HG03095 (cell line): ENCODE measurements at regions not wholly inside any gene's neighbourhood (a gene's known extent, or its start where the extent isn't known, plus 50 kb on each side); places are given as distances from the start of the nearest gene placed in this dataset.

Source experiments
- ATAC-seq: cut with Tn5 transposase; IDR thresholded peaks from one replicate; pipeline ENCODE4 v1.9.1; 2021; ENCODE audit warnings: moderate library complexity; ENCODE audit not compliant: unreplicated experiment

- no peak for ATAC-seq
Measured at GRCh38 chr2:19560785-19561184, 202.4 kb upstream of the OSR1 start.

DNA sequence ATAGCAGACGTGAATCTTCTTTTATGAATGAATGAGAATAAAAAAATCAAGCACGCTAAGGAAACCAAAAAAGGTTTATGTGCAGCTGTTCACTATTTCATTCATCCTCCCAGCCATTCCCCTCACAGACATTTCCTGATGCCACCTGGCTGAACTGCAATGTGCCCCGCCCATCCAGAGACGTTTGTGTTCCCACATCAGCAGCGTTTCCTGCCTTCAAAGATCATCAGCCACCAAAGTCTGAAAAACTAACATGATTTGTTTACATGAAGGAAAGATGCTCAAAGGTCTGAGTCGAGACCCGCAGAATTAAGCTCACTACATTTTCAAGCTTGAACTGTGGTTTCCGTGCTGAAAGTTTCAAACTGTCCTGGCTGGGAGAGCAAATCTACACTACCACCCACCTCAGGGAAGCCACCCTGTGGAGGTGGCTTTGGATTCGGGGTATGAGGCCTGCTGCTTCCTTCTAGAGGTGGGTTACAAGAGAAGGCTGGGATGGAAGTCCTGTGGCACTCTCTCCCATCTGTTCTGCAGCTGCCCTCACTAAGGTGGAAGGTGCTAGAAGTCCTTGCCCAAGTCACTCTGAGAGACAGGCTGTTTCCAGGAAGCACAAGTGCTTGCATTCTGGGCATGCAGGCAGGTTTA lies 201.3 kb upstream of the OSR1 start:
- no peak for ATAC-seq

DNA sequence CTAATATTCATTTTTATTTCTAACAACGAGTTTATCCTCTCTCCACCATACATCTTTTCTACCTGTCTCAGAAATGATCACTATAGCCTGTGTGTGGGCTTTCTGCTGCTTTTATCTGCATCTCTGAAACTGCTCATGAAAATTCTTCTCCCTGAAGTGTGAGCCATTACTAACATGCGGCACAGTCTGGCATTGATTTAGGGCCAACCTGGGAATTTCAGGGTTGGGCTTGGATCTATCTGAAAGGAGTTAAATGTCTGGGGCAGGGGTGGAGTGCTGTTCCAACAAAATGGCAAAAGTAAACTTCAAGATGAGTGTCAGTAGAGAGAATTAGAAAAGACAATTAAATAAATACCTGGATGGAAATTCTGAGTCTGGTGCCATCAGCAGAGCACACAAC lies 198.2 kb upstream of the OSR1 start:
- ATAC-seq, result no peak

DNA sequence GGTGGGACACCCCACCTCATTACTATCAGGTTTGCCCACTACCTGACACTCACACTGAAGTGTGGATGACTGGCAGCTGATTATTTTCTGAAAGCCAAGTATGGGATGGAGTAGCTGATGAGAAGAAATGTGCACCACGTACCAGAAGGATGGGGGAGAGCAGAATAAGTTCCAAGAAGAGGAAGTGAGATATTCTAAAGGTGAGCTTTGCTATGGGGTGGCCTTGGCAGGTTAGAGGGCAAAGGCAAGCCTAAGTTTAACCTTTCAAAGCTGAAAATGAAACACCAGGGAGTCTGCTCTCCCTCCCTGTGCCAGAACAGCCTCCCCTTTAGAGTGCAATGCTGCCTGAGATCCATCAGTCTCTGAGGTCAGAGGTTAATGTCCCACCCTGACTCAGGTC lies 196.1 kb upstream of the OSR1 start:
- ATAC-seq, result no peak

DNA sequence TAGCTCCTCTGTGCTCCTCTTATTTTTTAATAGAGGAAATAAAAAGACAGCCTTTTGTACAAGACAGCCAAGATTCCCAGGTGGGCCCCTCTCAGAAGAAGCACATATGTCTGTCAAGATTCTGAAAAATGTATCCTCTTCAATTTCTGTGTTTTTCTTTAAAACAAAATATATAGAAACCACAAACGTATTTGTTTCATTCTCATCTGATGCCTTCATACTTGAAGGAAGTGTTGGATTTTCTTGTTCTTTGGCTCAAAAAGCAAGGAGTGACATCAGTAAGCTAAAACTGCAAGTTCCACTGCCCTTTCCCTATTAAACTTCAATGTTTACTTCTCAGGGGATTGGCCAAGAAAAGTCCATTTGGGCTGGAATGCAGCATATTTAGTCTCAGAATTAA lies 193.8 kb upstream of the OSR1 start:
- ATAC-seq, result no peak

DNA sequence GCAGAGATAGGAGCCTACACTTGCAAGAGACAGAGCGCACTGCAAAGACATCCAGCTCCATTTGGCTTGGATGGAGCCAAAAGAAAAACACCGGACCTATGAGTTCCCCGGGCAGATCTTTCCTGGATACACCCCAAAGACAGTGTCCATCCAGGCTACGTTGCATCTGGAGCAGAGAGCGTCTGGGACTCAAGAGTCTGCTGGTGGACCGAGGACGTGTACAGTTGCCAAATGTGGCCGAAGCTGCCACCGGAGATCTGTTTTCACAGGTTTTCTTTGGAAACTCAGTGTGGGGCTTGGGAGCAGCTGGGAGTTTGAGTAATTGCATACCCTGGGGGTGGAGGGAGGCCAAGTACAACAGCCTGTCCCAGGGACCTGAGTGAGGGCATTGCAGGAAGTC lies 192.3 kb upstream of the OSR1 start:
- no peak for ATAC-seq

GRCh38 chr2:19549821-19550220 lies 191.4 kb upstream of the OSR1 start:
- no peak for ATAC-seq

GRCh38 chr2:19548116-19548515 lies 189.7 kb upstream of the OSR1 start:
- ATAC-seq, result no peak

DNA sequence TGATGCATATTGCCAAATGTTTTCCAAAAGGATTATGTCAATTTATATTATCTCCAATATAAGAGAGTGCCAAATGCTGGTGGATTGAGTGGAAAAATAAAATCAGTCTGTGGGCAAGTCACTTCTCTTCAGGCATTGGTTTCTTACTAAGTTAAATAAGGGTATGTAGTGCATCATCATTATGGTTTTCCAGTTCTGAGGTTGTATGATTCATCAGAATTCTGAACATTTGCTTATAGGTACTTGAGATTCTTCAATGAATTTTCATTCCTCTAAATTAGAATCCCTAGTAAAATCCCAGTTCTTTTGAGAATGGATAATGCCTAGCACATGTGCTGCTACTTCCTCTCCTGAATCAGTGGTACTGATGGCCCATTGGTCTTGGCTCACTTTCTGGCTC lies 188.9 kb upstream of the OSR1 start:
- ATAC-seq, result no peak

DNA sequence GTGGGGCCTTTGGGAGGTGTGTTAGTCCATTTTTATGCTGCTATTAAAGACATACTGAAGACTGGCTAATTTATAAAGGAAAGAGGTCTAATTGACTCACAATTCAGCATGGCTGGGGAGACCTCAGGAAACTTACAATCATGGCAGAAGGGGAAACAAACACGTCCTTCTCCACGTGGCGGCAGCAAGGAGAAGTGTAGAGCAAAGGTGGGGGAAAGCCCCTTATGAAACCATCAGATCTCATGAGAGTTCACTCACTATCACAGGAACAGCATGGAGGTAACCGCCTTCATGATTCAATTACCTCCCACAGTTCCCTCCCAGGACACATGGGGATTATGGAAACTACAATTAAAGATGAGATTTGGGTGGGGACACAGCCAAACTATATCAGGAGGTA lies 187.1 kb upstream of the OSR1 start:
- ATAC-seq, result no peak

- ATAC-seq, result no peak
Measured at GRCh38 chr2:19543663-19544383, 185.4 kb upstream of the OSR1 start.

- ATAC-seq, result no peak
Measured at GRCh38 chr2:19542796-19543662, 184.6 kb upstream of the OSR1 start.

- ATAC-seq, result no peak
Measured at GRCh38 chr2:19541884-19542283, 183.5 kb upstream of the OSR1 start.

DNA sequence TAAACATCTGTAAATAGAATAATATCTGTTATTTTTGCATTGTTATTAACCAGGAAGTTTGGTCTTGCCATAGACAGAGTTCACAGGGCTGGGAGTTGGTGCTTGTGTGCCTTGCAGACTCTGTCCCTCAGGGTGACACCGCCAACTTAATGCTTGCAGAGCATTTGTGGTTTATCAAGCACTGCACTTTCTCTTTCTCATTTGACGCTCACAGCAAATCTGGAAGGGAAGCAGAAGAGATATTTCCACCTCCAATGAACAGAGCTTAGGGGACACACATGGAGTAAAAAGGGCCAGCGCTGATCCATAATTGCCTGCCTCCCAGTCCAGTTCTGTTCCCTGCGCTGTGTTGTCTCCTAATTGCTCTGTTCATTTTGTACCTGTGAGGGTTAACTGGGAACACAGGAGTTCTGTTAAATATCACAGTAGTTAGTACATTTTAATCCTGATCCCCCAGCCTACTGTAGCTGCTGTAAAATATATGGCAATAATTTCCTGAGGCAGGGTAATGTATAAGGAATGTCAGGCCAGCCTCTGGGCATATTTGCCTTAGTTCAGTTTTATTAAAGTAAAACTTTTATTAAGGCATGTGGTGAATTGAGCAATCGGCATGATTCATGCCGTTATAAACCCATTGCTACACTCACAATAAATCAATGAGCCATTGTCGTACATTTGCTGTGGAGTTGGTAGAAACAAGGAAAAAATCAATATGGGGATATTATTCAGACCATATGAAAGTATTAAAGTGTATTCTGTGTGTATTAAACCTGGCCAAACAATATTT lies 182.5 kb upstream of the OSR1 start:
- ATAC-seq, result no peak

DNA sequence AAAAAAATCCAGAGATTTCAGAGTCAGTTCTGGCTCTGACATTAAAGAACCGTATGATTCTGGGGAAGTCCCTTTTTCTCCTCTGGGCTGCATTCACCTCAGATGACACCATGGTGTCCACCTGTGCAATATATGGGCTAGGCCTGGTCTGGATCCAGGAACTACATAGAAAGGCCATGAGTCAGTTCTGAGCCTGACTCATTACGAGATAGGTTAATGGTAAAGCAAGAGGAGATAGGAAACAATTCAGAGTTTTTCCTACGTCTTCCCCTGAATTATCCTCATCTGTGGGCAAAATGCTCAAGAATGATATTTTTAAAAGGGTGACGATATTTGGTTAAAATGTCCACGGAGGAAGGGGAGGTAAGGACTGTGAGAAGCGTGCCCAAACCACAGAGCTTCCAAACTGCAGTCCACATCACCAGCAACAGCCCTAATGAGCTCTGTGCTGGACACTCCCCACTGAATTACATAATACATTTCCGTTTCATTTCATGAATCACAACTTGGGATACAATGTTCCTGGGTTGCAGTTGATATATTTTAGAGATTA lies 180.1 kb upstream of the OSR1 start:
- ATAC-seq, result no peak

- ATAC-seq, result no peak
Measured at GRCh38 chr2:19536136-19536535, 177.7 kb upstream of the OSR1 start.

DNA sequence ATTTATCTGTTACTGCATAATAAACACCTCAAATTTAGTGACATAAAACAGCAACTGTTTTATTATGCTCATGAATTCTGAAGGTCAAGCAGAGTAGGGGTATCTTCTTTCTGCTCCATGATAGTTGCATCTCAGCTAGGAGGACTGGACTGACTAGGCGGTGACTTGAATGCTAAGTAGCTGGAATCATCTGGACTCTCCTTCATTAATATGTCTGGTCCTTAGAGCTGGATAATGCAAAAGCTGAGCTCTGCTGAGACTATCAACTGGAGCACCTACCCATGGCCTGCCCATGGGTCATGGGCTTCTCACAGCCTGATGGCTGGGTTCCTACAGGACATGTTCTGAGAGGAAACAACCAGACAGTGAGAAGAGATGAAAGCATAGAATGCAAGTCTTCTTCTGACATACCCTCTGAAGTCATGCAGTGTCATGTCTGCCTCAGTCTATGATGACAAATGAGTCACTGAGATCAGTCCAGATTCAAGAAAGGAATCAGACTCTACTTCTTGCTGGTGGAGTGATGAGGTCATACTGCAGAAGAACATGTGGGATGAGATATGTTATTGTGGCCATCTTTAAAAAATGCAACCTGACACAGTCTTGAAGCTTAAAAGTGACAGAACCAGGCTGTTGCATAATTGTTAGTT lies 174.2 kb upstream of the OSR1 start:
- no peak for ATAC-seq

DNA sequence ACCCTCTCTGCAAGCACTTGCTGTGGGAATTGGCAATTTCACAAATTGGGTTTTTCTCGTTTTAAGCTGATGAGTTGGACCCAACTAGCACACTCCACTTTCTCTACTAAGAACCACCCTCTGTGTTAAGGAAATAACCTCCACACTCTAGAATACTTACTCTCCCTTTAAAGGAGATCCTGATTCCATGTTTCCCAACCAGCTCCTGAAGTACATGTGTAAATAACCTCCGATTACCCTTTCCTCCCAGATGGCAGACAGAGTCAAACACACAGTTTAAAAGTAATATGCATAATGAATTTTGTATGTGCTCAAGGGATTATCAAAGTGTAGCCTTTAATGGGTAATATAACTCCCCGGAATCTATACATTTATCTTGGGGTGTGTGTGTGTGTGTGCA lies 171.3 kb upstream of the OSR1 start:
- ATAC-seq, result no peak

GRCh38 chr2:19527771-19528170 lies 169.3 kb upstream of the OSR1 start:
- ATAC-seq, result no peak

- no peak for ATAC-seq
Measured at GRCh38 chr2:19525313-19525712, 166.9 kb upstream of the OSR1 start.
